ENCODE measurements at regions not wholly inside any gene's neighbourhood (a gene's known extent, or its start where the extent isn't known, plus 50 kb on each side); places are given as distances from the start of the nearest gene placed in this dataset.
A peak's percentile ranks its signal among the peaks of the same experiment; 100 is the strongest.

- DNase-seq (ENCODE audit: low read depth), result peak; percentile 78
Measured at GRCh38 chr17:83144421-83145357, 65.3 kb downstream of the METRNL start.

GRCh38 chr17:83145358-83145738 is 65.9 kb downstream of the METRNL start:
- no peak for DNase-seq (ENCODE audit: low read depth)

GRCh38 chr17:83145831-83146230 is 66.4 kb downstream of the METRNL start:
- DNase-seq (ENCODE audit: low read depth), result no peak

- DNase-seq (ENCODE audit: low read depth), result no peak
Measured at GRCh38 chr17:83146347-83146746, 66.9 kb downstream of the METRNL start.

GRCh38 chr17:83147280-83147679 is 67.9 kb downstream of the METRNL start:
- DNase-seq (ENCODE audit: low read depth), result no peak

- DNase-seq (ENCODE audit: low read depth), result no peak
Measured at GRCh38 chr17:83148317-83149028, 69.1 kb downstream of the METRNL start.

GRCh38 chr17:83149029-83149725 is 69.8 kb downstream of the METRNL start:
- DNase-seq (ENCODE audit: low read depth), result no peak

- DNase-seq (ENCODE audit: low read depth), result peak; percentile 59
Measured at GRCh38 chr17:83149761-83150251, 70.4 kb downstream of the METRNL start.

GRCh38 chr17:83150369-83151055 is 71.1 kb downstream of the METRNL start:
- no peak for DNase-seq (ENCODE audit: low read depth)

GRCh38 chr17:83151056-83151441 is 71.6 kb downstream of the METRNL start:
- no peak for DNase-seq (ENCODE audit: low read depth)

- peak; percentile 72 for DNase-seq (ENCODE audit: low read depth)
Measured at GRCh38 chr17:83151442-83152226, 72.2 kb downstream of the METRNL start.

- DNase-seq (ENCODE audit: low read depth), result no peak
Measured at GRCh38 chr17:83152227-83152744, 72.9 kb downstream of the METRNL start.

GRCh38 chr17:83152745-83153611 is 73.6 kb downstream of the METRNL start:
- DNase-seq (ENCODE audit: low read depth), result no peak

- no peak for DNase-seq (ENCODE audit: low read depth)
Measured at GRCh38 chr17:83153681-83154310, 74.4 kb downstream of the METRNL start.

- peak; percentile 18 for DNase-seq (ENCODE audit: low read depth)
Measured at GRCh38 chr17:83154311-83155127, 75.1 kb downstream of the METRNL start.

- peak; percentile 99 for DNase-seq (ENCODE audit: low read depth)
Measured at GRCh38 chr17:83155128-83156121, 76.0 kb downstream of the METRNL start.

GRCh38 chr17:83156408-83156807 is 77.0 kb downstream of the METRNL start:
- DNase-seq (ENCODE audit: low read depth), result peak; percentile 47
